Prostate gland (tissue), 2 donors: ENCODE measurements at regions not wholly inside any gene's neighbourhood (a gene's known extent, or its start where the extent isn't known, plus 50 kb on each side); places are given as distances from the start of the nearest gene placed in this dataset.

Experiments used
- DNase-seq: peaks from one replicate; pipeline ENCODE4 v3.0.0-alpha.2; 2019; ENCODE audit warnings: low spot score
- H3K27ac ChIP-seq, 2 donors: fragments of 200-600 bp; sonication (generic); 2 replicates each; pipeline ENCODE4 v1.5.1; 2017 to 2019
- H3K27me3 ChIP-seq: fragments of 200-600 bp; sonication (generic); replicated peaks from 2 replicates; pipeline ENCODE4 v1.5.1; 2019; ENCODE audit not compliant: insufficient read depth
- H3K36me3 ChIP-seq, 2 donors: fragments of 200-600 bp; sonication (generic); 1 replicate in 1 of 2; 2 replicates in 1 of 2; pipeline versions ENCODE4 v1.5.1 to v1.8.1; 2017 to 2019
- H3K4me1 ChIP-seq: fragments of 200-600 bp; sonication (generic); replicated peaks from 2 replicates; pipeline ENCODE4 v1.5.1; 2019
- H3K4me3 ChIP-seq, 2 donors: fragments of 200-600 bp; sonication (generic); 2 replicates each; pipeline ENCODE4 v1.5.1; 2017 to 2019
- H3K9me3 ChIP-seq: fragments of 200-600 bp; sonication (generic); 2 replicates; pipeline ENCODE4 v1.5.1; 2017
- CTCF ChIP-seq, 4 experiments: fragments of 200-600 bp in 2 of 4; fragments of 450-650 bp in 2 of 4; sonication (generic) in 2 of 4; IDR thresholded peaks; 1 replicate in 3 of 4; 2 replicates in 1 of 4; pipeline ENCODE4 v1.5.1; 2016 to 2019; ENCODE audit warnings: antibody characterized with exemption in 4 of 4, mild to moderate bottlenecking in 2 of 4, moderate library complexity in 2 of 4
- POLR2A ChIP-seq: fragments of 450-650 bp; IDR thresholded peaks from one replicate; pipeline ENCODE4 v1.6.1; 2016; ENCODE audit warnings: antibody characterized with exemption, mild to moderate bottlenecking
- POLR2AphosphoS5 ChIP-seq: sonication (generic); formaldehyde crosslinking; IDR thresholded peaks from one replicate; pipeline ENCODE4 v1.6.1; 2017; ENCODE audit warnings: antibody characterized with exemption
- WGBS: methylation state at CpG from one replicate; pipeline ENCODE4 v1.1.5; 2018; 5-methylcytosine and 5-hydroxymethylcytosine counted together
- intact Hi-C: fragments of 100-400 bp; cut with DNase I; formaldehyde crosslinking; loops from one replicate; pipeline ENCODE4 v1.14.2; 2022

- intact Hi-C loops = no loop called here
- H3K4me1 ChIP-seq = no peaks in the 10 kb centered on the region
- H3K27me3 ChIP-seq = no peaks in the 10 kb centered on the region
- TF ChIP-seq POLR2A = no peak
- TF ChIP-seq CTCF (IDR thresholded peaks at IDR 0.05) = no peak
- TF ChIP-seq POLR2AphosphoS5 = no peak
- 70% methylated on average over 6 of the region's 6 CpGs for WGBS
- no peak overlapping the region for H3K4me3 ChIP-seq
- H3K9me3 ChIP-seq = no peaks in the 10 kb centered on the region
- no peaks in the 10 kb centered on the region for H3K36me3 ChIP-seq
- DNase-seq = no peak
- H3K27ac ChIP-seq = no peak overlapping the region
These were observed 139.6 kb upstream of the ITGA6 start for GRCh38 chr2:172287605-172288315.

GRCh38 chr2:172288603-172289002, 138.8 kb upstream of the ITGA6 start:
- no peaks in the 10 kb centered on the region for H3K4me1 ChIP-seq
- no peak for DNase-seq

GRCh38 chr2:172293952-172294351, 133.4 kb upstream of the ITGA6 start:
- H3K9me3 ChIP-seq = no peaks in the 10 kb centered on the region
- no peak overlapping the region for H3K4me3 ChIP-seq
- intact Hi-C loops = no loop called here
- DNase-seq = peak; percentile 60
- no peaks in the 10 kb centered on the region for H3K36me3 ChIP-seq
- H3K27ac ChIP-seq = no peak overlapping the region
- TF ChIP-seq POLR2A = no peak
- no peak for TF ChIP-seq POLR2AphosphoS5
- TF ChIP-seq CTCF (IDR thresholded peaks at IDR 0.05) = no peak
- 43% methylated on average over 6 of the region's 6 CpGs for WGBS
- H3K27me3 ChIP-seq = no peaks in the 10 kb centered on the region
- H3K4me1 ChIP-seq = no peaks in the 10 kb centered on the region

More at GRCh38 chr2:172288603-172289002, 138.8 kb upstream of the ITGA6 start:
- no peaks in the 10 kb centered on the region for H3K27me3 ChIP-seq
- H3K4me3 ChIP-seq = no peak overlapping the region
- WGBS = 0% methylated on average over 1 of the region's 1 CpG
- no peak for TF ChIP-seq CTCF (IDR thresholded peaks at IDR 0.05)
- no peak for TF ChIP-seq POLR2AphosphoS5
- TF ChIP-seq POLR2A = no peak
- H3K9me3 ChIP-seq = no peaks in the 10 kb centered on the region
- H3K27ac ChIP-seq = no peak overlapping the region
- no peaks in the 10 kb centered on the region for H3K36me3 ChIP-seq
- intact Hi-C loops = no loop called here

GRCh38 chr2:172294983-172295382, 132.4 kb upstream of the ITGA6 start:
- Histone ChIP-seq H3K36me3 (no peaks in the 10 kb centered on the region), H3K27ac (no peak overlapping the region), H3K9me3 (no peaks in the 10 kb centered on the region), H3K27me3 (no peaks in the 10 kb centered on the region), H3K4me3 (no peak overlapping the region), H3K4me1 (no peaks in the 10 kb centered on the region)
- WGBS = 75% methylated on average over 1 of the region's 1 CpG
- intact Hi-C loops = no loop called here
- TF ChIP-seq POLR2AphosphoS5 (no peak), POLR2A (no peak), CTCF (IDR thresholded peaks at IDR 0.05) (no peak)
- DNase-seq = no peak

GRCh38 chr2:172295677-172296076, 131.7 kb upstream of the ITGA6 start:
- H3K36me3 ChIP-seq = no peaks in the 10 kb centered on the region

More at GRCh38 chr2:172295677-172296076, 131.7 kb upstream of the ITGA6 start:
- Histone ChIP-seq H3K27ac (no peak overlapping the region), H3K4me1 (no peaks in the 10 kb centered on the region), H3K4me3 (no peak overlapping the region), H3K9me3 (no peaks in the 10 kb centered on the region), H3K27me3 (no peaks in the 10 kb centered on the region)
- intact Hi-C loops = no loop called here
- WGBS = 95% methylated on average over 4 of the region's 4 CpGs
- TF ChIP-seq POLR2AphosphoS5 (no peak), POLR2A (no peak), CTCF (IDR thresholded peaks at IDR 0.05) (no peak)
- no peak for DNase-seq
